ENCODE measurements at regions not wholly inside any gene's neighbourhood (a gene's known extent, or its start where the extent isn't known, plus 50 kb on each side); places are given as distances from the start of the nearest gene placed in this dataset.

GRCh38 chr5:99059685-99060084 lies 130.9 kb upstream of the CHD1 start:
- TF ChIP-seq CTCF (conservative IDR thresholded peaks at IDR 0.05) (no peak), ZFX (IDR thresholded peaks at IDR 0.05) (no peak)

Measured in C4-2B (cell line).